OCI-LY1 (cell line): ENCODE measurements at regions not wholly inside any gene's neighbourhood (a gene's known extent, or its start where the extent isn't known, plus 50 kb on each side); places are given as distances from the start of the nearest gene placed in this dataset.

ENCODE experiments used
- H2AFZ ChIP-seq: fragments of 200-600 bp; sonication (generic), shearing (Covaris generic); 2 replicates; pipeline ENCODE4 v1.6.0; 2014; ENCODE audit warnings: antibody characterized with exemption, mild to moderate bottlenecking, low read length
- H3F3A ChIP-seq: fragments of 200-600 bp; sonication (generic), shearing (Covaris generic); 2 replicates; pipeline ENCODE4 v1.6.0; 2014; ENCODE audit warnings: mild to moderate bottlenecking, antibody characterized with exemption, low read length, moderate library complexity; ENCODE audit not compliant: insufficient read depth
- H3K27ac ChIP-seq: fragments of 200-600 bp; sonication (generic); 2 replicates; pipeline ENCODE4 v1.5.1; 2014; ENCODE audit warnings: low read length, mixed run types, mild to moderate bottlenecking, low read depth; ENCODE audit not compliant: poor library complexity, severe bottlenecking
- H3K27me3 ChIP-seq: fragments of 200-600 bp; sonication (generic); 2 replicates; pipeline ENCODE4 v1.6.0; 2014; ENCODE audit warnings: antibody characterized with exemption, mild to moderate bottlenecking, low read length, moderate library complexity; ENCODE audit not compliant: insufficient read depth
- H3K36me3 ChIP-seq: fragments of 200-600 bp; sonication (generic); 2 replicates; pipeline ENCODE4 v1.6.1; 2014; ENCODE audit warnings: mild to moderate bottlenecking, antibody characterized with exemption, low read length, moderate library complexity, mixed read lengths; ENCODE audit not compliant: insufficient read depth
- H3K4me1 ChIP-seq: fragments of 200-600 bp; sonication (generic); 2 replicates; pipeline ENCODE4 v1.5.1; 2014; ENCODE audit warnings: mild to moderate bottlenecking, low read length, moderate library complexity; ENCODE audit not compliant: insufficient read depth, severe bottlenecking
- H3K4me2 ChIP-seq: fragments of 200-600 bp; sonication (generic), shearing (Covaris generic); 2 replicates; pipeline ENCODE4 v1.6.1; 2014; ENCODE audit warnings: low read length
- H3K4me3 ChIP-seq: fragments of 200-600 bp; sonication (generic); 2 replicates; pipeline ENCODE4 v1.5.1; 2014; ENCODE audit warnings: low read length, low read depth, mild to moderate bottlenecking, mixed read lengths; ENCODE audit not compliant: poor library complexity, severe bottlenecking
- H3K79me2 ChIP-seq: fragments of 200-600 bp; shearing (Covaris generic); 2 replicates; pipeline ENCODE4 v1.6.1; 2016; ENCODE audit warnings: mixed run types, low read length, mixed read lengths; ENCODE audit not compliant: insufficient read depth
- H3K9ac ChIP-seq: fragments of 200-600 bp; sonication (generic), shearing (Covaris generic); 2 replicates; pipeline ENCODE4 v1.6.1; 2014; ENCODE audit warnings: mild to moderate bottlenecking, low read length, mixed read lengths
- H3K9me2 ChIP-seq: fragments of 200-600 bp; sonication (generic), shearing (Covaris generic); 2 replicates; pipeline ENCODE4 v1.6.1; 2014; ENCODE audit warnings: low read depth, mild to moderate bottlenecking, low read length, mixed read lengths
- H3K9me3 ChIP-seq: fragments of 200-600 bp; shearing (Covaris generic); 2 replicates; pipeline ENCODE4 v1.6.1; 2014; ENCODE audit warnings: low read length, mixed read lengths
- H4K20me1 ChIP-seq: fragments of 200-600 bp; sonication (generic), shearing (Covaris generic); 2 replicates; pipeline ENCODE4 v1.6.0; 2016; ENCODE audit warnings: mild to moderate bottlenecking, low read length; ENCODE audit not compliant: insufficient read depth
- CTCF ChIP-seq: fragments of 200-600 bp; sonication (generic), shearing (Covaris generic); IDR thresholded peaks from 2 replicates; pipeline ENCODE4 v1.5.1; 2017; ENCODE audit warnings: mild to moderate bottlenecking, antibody characterized with exemption, low read length, moderate library complexity, mixed read lengths
- EZH2 ChIP-seq: fragments of 200-600 bp; sonication (generic), shearing (Covaris generic); IDR thresholded peaks from 2 replicates; pipeline ENCODE4 v1.8.0; 2017; ENCODE audit warnings: borderline replicate concordance, mixed run types, mild to moderate bottlenecking, antibody characterized with exemption, low read length, moderate library complexity, mixed read lengths

GRCh38 chr20:53793783-53794383, 200.2 kb upstream of the ZNF217 start:
- Histone ChIP-seq H3K9ac (no peak overlapping the region), H2AFZ (no peak overlapping the region), H3K36me3 (no peaks in the 10 kb centered on the region), H3K9me2 (no peaks in the 10 kb centered on the region), H3K27ac (no peak overlapping the region), H3K27me3 (no peaks in the 10 kb centered on the region), H4K20me1 (no peaks in the 10 kb centered on the region), H3F3A (no peaks in the 10 kb centered on the region), H3K4me2 (no peak overlapping the region), H3K9me3 (0 out of 2 replicates have a peak, but pooled peaks cover 3% of the 10 kb centered on the region), H3K79me2 (no peaks in the 10 kb centered on the region), H3K4me1 (peaks cover 13% of the 10 kb centered on the region), H3K4me3 (no peak overlapping the region)
- no peak for TF ChIP-seq EZH2
- no peak for TF ChIP-seq CTCF

GRCh38 chr20:53792946-53793536, 199.4 kb upstream of the ZNF217 start:
- Histone ChIP-seq H3K4me3 (no peak overlapping the region), H3K27me3 (no peaks in the 10 kb centered on the region), H3F3A (no peaks in the 10 kb centered on the region), H4K20me1 (no peaks in the 10 kb centered on the region), H3K4me2 (no peak overlapping the region), H3K27ac (no peak overlapping the region), H3K9ac (no peak overlapping the region), H3K9me2 (no peaks in the 10 kb centered on the region), H3K79me2 (no peaks in the 10 kb centered on the region), H2AFZ (no peak overlapping the region), H3K9me3 (0 out of 2 replicates have a peak, but pooled peaks cover 3% of the 10 kb centered on the region), H3K36me3 (no peaks in the 10 kb centered on the region), H3K4me1 (peaks cover 13% of the 10 kb centered on the region)
- TF ChIP-seq CTCF (no peak), EZH2 (no peak)

DNA sequence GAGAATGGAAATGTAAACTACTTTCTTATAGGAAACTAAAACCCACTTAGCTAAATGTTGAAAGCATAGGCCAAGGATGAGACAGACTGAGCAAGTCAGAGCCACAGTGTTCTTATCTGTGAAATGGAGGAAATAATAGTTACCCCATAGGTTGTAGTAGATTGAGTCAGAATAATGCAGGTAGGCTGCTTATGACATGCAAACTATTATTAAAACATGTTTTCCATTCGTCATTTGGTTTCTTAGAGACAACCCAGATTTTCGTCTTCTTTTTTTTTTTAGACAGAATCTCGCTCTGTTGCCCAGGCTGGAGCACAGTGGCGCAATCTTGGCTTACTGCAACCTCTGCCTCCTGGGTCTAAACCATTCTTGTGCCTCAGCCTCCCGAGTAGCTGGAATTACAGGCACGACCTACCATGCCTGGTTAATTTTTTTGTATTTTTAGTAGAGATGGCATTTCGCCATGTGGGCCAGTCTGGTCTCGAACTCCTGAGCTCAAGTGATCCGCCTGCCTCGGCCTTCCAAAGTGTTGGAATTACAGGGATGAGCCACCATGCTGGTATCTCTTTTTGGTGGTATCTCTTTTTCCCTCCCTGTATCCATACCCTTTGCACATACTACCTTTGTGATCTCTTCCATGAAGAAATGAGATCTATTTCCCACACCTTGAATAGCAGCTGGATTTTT, 196.5 kb upstream of the ZNF217 start:
- Histone ChIP-seq H3K79me2 (no peaks in the 10 kb centered on the region), H3K36me3 (no peaks in the 10 kb centered on the region), H3K27ac (peak overlapping the region; percentile 47), H3K9me3 (0 out of 2 replicates have a peak, but pooled peaks cover 3% of the 10 kb centered on the region), H3K27me3 (no peaks in the 10 kb centered on the region), H3K4me3 (no peak overlapping the region), H3F3A (no peaks in the 10 kb centered on the region), H2AFZ (peak overlapping the region; percentile 46; the same call in 1 of the 2 replicates), H3K4me1 (peaks cover 34% of the 10 kb centered on the region), H3K9ac (peak overlapping the region; percentile 31; the same call in 1 of the 2 replicates), H3K4me2 (no peak overlapping the region), H4K20me1 (no peaks in the 10 kb centered on the region), H3K9me2 (no peaks in the 10 kb centered on the region)
- TF ChIP-seq EZH2, result no peak
- TF ChIP-seq CTCF, result no peak
